Liver (tissue), 3 donors: ENCODE measurements at regions not wholly inside any gene's neighbourhood (a gene's known extent, or its start where the extent isn't known, plus 50 kb on each side); places are given as distances from the start of the nearest gene placed in this dataset.

Experiments
- ATF3 ChIP-seq: IDR thresholded peaks from 2 replicates; pipeline ENCODE4 v1.6.1; 2016; ENCODE audit warnings: antibody characterized with exemption
- CTCF ChIP-seq: fragments of 150-350 bp; IDR thresholded peaks from 2 replicates; pipeline ENCODE4 v1.5.1; 2017; ENCODE audit warnings: improper control_type of control experiment, low read depth, low read length; ENCODE audit not compliant: missing input control
- EGR1 ChIP-seq, 2 donors: IDR thresholded peaks; 2 replicates each; pipeline ENCODE4 v1.6.1; 2016 to 2018; ENCODE audit warnings: antibody characterized with exemption in 2 of 2, low read depth in 2 of 2
- GABPA ChIP-seq, 2 donors: IDR thresholded peaks in 1 of 2; conservative IDR thresholded peaks in 1 of 2; 2 replicates each; pipeline ENCODE4 v1.6.1; 2016; ENCODE audit warnings: antibody characterized with exemption in 2 of 2, mild to moderate bottlenecking in 1 of 2, moderate library complexity in 1 of 2
- HNF4G ChIP-seq: IDR thresholded peaks from 2 replicates; pipeline ENCODE4 v1.6.1; 2016; ENCODE audit warnings: antibody characterized with exemption
- JUND ChIP-seq, 2 donors: IDR thresholded peaks; 2 replicates each; pipeline ENCODE4 v1.6.1; 2016; ENCODE audit warnings: antibody characterized with exemption in 2 of 2
- MAX ChIP-seq: IDR thresholded peaks from 2 replicates; pipeline ENCODE4 v1.6.1; 2016; ENCODE audit warnings: antibody characterized with exemption
- RAD21 ChIP-seq, 2 donors: IDR thresholded peaks; 2 replicates each; pipeline ENCODE4 v1.6.1; 2016; ENCODE audit warnings: antibody characterized with exemption in 2 of 2, mild to moderate bottlenecking in 2 of 2
- REST ChIP-seq: IDR thresholded peaks from 2 replicates; pipeline ENCODE4 v1.6.1; 2016; ENCODE audit warnings: antibody characterized with exemption, mild to moderate bottlenecking
- TAF1 ChIP-seq: conservative IDR thresholded peaks from 2 replicates; pipeline ENCODE4 v1.6.1; 2016; ENCODE audit warnings: antibody characterized with exemption, mild to moderate bottlenecking
- YY1 ChIP-seq: IDR thresholded peaks from 2 replicates; pipeline ENCODE4 v1.6.1; 2016; ENCODE audit warnings: antibody characterized with exemption, mild to moderate bottlenecking
- donor health status: healthy.
- donor health status: healthy.

GRCh38 chr2:220842901-220843665 is 729.0 kb downstream of the EPHA4 start:
- no peak for TF ChIP-seq CTCF
- no peak for TF ChIP-seq RAD21 (IDR thresholded peaks at IDR 0.05)
- TF ChIP-seq MAX, result no peak
- no peak for TF ChIP-seq EGR1 (IDR thresholded peaks at IDR 0.05; ENCODE audit: low read depth in 2 of 2)
- no peak for TF ChIP-seq ATF3
- TF ChIP-seq YY1, result no peak
- TF ChIP-seq REST, result no peak
- no peak for TF ChIP-seq JUND (IDR thresholded peaks at IDR 0.05)
- TF ChIP-seq TAF1, result no peak
- TF ChIP-seq HNF4G, result no peak
- no peak for TF ChIP-seq GABPA (IDR thresholded peaks at IDR 0.05 in 1 of 2, conservative IDR thresholded peaks at IDR 0.05 in 1 of 2)
